ENCODE measurements at regions not wholly inside any gene's neighbourhood (a gene's known extent, or its start where the extent isn't known, plus 50 kb on each side); places are given as distances from the start of the nearest gene placed in this dataset.

DNA sequence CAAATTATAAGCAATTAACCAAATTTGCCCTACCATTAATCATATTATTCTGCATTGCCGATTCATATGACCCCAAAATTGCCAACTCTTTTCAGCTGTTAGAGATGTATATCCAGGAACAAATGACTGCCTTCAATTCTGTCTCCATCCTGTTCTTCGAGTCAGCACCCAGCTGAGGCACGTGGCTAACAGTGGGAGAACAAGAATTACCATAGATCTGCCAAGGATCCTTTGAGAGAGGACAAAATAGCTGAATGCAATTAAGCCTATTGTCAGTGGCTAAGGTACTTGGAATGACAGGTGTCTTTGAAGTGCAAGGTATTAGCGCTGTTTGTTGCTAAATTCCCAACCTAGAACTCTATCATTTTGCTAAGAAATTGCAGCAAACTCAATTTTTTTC, 426.1 kb downstream of the TSHZ3 start:
- no peak for TF ChIP-seq CTCF (IDR thresholded peaks at IDR 0.05; ENCODE audit: insufficient read depth, low read depth, low read length)
- H3K4me3 ChIP-seq (ENCODE audit: low read depth, low read length): no peak overlapping the region
- no peak for DNase-seq (ENCODE audit: low read depth)

DNA sequence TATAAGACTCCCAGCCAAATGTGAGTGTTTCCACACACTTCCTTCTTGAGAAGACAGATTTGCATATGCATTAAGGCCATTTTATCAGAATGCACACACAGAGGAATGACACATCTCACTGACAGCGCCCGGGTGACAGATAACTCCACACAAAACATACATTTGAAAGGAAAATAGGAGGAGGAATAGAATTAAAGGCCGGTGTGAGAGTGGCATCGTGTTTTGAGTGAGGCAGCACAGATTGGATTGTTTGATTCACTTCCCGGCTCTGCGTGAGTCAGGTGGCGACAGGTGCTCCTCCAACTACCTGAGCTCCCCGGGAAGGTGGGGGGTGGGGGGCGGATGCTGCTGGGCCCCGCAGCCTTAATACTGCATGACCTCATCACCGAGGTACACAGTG, 429.0 kb downstream of the TSHZ3 start:
- TF ChIP-seq CTCF (IDR thresholded peaks at IDR 0.05; ENCODE audit: insufficient read depth, low read depth, low read length): no peak
- DNase-seq (ENCODE audit: low read depth): no peak
- H3K4me3 ChIP-seq (ENCODE audit: low read depth, low read length): no peak overlapping the region

DNA sequence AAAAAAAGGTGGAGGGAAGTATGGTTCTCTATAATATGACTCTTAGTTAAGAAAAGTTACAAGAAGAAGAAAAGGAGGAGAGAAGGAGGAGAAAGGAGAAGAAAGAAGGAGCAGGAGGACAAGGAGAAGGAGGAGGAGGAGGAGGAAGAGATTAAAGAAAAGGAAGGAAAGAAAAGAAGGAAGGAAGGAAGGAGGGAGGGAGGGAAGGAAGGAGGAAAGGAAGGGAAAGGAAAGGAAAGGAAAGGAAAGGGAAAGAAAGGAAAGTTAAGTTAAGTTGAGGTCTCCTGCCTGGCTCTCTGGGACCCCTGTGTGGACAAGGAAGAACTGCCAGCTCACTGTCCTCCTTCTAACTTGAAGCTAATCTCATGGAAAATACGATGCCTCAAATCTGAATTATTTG, 429.5 kb downstream of the TSHZ3 start:
- TF ChIP-seq CTCF (IDR thresholded peaks at IDR 0.05; ENCODE audit: insufficient read depth, low read depth, low read length): no peak
- DNase-seq (ENCODE audit: low read depth): no peak
- H3K4me3 ChIP-seq (ENCODE audit: low read depth, low read length): no peak overlapping the region

- DNase-seq (ENCODE audit: low read depth): no peak
- no peak for TF ChIP-seq CTCF (IDR thresholded peaks at IDR 0.05; ENCODE audit: insufficient read depth, low read depth, low read length)
- H3K4me3 ChIP-seq (ENCODE audit: low read depth, low read length): no peak overlapping the region
Measured at GRCh38 chr19:30916238-30916637, 433.0 kb downstream of the TSHZ3 start.

DNA sequence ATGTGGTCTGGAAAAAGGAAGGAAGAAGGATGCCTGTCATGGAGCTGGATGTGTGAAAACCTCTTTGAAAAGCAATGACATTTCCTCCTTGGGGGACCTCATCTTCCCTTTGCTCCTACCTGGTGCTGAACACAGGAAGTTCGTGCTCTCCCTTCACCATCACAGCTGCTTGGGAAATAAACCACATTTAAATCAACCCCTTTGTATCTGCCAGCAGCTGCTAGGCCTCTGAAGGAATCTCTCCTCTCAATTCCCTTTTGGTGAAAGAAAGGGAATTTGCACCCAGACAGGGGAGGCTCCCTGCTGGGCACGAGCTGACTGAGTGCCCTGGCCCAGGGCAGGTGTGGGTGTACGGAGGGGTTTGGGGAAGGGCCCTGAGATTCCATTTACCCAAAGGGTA, 437.7 kb downstream of the TSHZ3 start:
- no peak overlapping the region for H3K4me3 ChIP-seq (ENCODE audit: low read depth, low read length)
- DNase-seq (ENCODE audit: low read depth): no peak
- no peak for TF ChIP-seq CTCF (IDR thresholded peaks at IDR 0.05; ENCODE audit: insufficient read depth, low read depth, low read length)

GRCh38 chr19:30910485-30911240, 438.6 kb downstream of the TSHZ3 start:
- no peak for DNase-seq (ENCODE audit: low read depth)
- H3K4me3 ChIP-seq (ENCODE audit: low read depth, low read length): no peak overlapping the region
- no peak for TF ChIP-seq CTCF (IDR thresholded peaks at IDR 0.05; ENCODE audit: insufficient read depth, low read depth, low read length)

DNA sequence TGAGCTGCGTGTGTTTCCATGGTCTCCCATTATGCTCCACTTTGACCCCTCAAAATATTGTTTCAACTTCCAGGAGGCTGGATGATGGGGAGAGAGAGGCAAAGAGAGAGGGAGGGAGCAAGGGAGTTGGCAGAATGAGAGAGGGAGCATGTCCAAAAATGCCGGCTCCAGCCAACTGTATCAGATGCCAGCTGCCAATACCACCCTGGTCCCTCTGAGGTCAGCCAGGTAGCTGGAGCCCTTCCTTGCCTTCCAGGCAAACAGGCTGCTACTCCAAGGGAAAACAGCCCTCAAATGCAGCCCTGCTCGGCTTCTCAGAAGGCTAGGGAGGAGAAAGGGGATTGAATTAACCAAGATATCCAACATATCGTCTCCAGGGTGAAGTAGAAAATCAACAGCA, 440.0 kb downstream of the TSHZ3 start:
- no peak overlapping the region for H3K4me3 ChIP-seq (ENCODE audit: low read depth, low read length)
- no peak for TF ChIP-seq CTCF (IDR thresholded peaks at IDR 0.05; ENCODE audit: insufficient read depth, low read depth, low read length)
- no peak for DNase-seq (ENCODE audit: low read depth)

Data from fibroblast of villous mesenchyme (primary cell).